ENCODE measurements at regions not wholly inside any gene's neighbourhood (a gene's known extent, or its start where the extent isn't known, plus 50 kb on each side); places are given as distances from the start of the nearest gene placed in this dataset.
"Not testable (repeated sequence)": the region's sequence is repeated elsewhere in the genome, so short reads cannot be mapped to it uniquely, and the experiment has no call there.

DNA sequence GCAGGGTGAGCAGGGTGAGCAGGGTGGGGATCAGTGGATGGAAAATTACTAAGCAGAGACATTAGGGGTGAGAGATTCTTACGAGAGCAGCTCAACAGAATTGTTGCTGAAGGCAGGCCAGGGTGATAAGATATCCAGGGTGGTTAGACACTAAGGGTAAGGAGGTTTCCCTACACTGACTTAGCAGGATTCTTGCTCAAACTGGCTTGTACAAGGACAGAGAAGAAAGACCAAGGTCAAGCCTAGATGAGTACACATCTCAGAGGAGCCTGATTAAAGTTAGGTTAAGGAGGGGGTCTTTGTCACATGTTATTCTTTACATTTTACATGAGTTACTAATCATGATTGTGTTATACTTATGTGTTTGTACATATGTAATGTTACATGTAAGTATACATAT is 262.8 kb upstream of the FANCL start:
- DNase-seq: no peak

DNA sequence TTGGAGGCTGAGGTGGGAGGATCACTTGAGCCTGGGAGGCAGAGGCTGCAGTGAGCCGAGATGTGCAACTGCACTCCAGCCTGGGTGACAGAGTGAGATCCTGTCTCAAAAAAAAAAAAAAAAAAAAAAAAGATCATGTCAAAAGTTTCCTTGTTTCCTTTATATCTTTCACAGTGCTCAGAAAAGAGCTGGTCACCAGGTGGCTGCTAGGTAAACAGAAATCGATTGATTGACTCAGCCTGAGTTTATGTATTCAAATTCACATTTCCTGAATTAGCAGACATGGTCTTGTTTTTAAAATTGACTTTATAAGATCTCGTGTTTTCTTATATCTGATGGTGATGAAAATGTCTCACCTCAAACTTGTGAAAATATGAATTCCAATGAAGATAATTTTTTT is 261.8 kb upstream of the FANCL start:
- DNase-seq: no peak

GRCh38 chr2:58501371-58502160 is 260.4 kb upstream of the FANCL start:
- DNase-seq: no peak

- DNase-seq: no peak
Observed at GRCh38 chr2:58497168-58497567, 256.0 kb upstream of the FANCL start.

DNA sequence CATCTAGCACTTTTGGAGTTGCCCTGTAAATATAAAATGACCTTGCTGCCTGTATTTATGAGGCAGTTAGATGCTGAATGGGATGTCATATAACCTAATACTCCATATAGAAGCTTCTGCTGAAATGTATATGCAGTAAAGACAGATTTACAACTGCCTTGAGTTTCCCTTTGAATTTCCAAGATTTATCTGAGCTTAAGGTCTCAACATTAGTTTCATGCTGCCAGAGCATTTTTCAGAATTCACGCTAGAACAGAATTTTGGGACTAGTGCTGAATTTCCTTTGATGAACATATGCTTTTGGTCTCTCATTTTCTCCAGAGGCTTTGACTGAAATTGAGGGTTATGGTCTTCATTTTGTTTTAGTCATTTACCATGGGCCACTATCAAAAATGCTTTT is 254.7 kb upstream of the FANCL start:
- no peak for DNase-seq

- no peak for DNase-seq
Observed at GRCh38 chr2:58494071-58494501, 253.0 kb upstream of the FANCL start.

GRCh38 chr2:58484629-58485028 is 243.5 kb upstream of the FANCL start:
- no peak for DNase-seq

DNA sequence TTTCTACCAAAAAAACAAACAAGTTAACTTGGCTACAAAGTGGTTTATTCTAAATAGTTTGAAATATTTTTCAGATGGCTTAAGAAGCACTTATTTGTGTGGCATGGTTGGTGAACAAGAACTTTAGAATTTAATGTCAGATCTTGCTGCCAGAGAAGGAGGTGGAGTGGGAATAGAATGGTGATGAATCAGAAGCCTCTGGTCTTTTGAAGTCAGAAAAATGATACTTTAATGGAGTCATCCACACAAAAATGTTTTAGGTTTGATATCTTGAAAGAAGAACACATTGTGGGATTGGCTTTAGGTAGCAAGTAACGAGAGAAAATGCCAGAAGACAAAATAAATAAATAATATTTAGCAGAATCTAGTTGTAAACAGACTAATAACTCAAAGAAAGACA is 243.1 kb upstream of the FANCL start:
- DNase-seq: no peak

GRCh38 chr2:58483307-58483706 is 242.2 kb upstream of the FANCL start:
- DNase-seq: no peak

GRCh38 chr2:58481670-58482069 is 240.5 kb upstream of the FANCL start:
- no peak for DNase-seq

DNA sequence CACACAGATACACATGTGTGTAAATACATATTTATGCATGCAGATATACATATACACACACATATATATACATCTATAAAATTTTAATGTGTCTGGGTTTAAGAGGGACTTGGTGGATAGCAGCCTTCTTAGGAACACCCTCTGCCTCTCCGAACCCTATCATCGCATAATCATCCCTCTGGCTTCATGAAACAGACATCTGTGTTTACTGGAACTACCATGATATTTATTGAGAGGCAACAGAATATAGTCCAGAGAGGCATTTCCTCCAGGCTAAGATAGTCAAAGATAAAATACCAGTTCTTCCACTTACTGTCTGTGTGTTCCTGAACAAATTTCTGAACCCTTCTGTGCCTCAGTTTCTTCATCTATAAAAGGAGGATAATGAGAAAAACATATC is 239.0 kb upstream of the FANCL start:
- DNase-seq: no peak

GRCh38 chr2:58479535-58480140 is 238.5 kb upstream of the FANCL start:
- no peak for DNase-seq

DNA sequence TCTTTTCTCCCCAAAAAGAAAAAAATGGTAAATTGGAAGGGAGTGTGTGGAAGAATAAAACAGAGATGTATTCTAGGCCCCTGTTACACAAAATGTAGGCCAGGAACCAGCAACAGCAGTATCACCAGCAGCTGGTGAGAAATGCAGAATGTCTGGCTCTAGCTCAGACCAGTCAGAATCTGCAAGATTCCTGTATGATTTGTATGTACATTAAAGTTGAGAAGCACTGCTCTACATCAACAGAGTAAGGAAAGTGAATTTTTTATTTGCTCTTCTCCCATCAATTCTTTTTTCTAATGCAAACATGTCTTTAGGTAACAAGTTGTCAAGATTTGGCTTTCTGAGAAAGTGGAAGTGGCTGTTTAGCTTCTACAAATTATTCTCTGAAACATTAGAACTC is 235.4 kb upstream of the FANCL start:
- no peak for DNase-seq

GRCh38 chr2:58475756-58476155 is 234.6 kb upstream of the FANCL start:
- DNase-seq: no peak

- DNase-seq: no peak
Observed at GRCh38 chr2:58473165-58473564, 232.0 kb upstream of the FANCL start.

GRCh38 chr2:58466804-58467203 is 225.7 kb upstream of the FANCL start:
- DNase-seq: no peak

DNA sequence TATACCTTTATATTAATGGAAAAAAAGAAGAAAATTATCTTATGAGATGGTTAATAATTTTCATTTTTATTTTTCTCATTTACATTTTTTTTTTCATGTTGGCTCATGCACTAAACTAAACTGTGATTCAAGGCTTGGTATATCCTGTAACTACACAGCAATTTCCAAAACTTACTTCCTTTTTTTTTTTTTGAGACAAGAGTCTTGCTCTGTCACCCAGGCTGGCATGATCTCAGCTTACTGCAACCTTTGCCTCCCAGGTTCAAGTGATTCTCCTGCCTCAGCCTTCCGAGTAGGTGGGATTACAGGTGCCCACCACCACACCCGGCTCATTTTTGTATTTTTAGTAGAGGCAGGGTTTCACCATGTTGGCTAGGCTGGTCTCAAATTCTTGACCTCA is 224.9 kb upstream of the FANCL start:
- DNase-seq: not testable (repeated sequence)

DNA sequence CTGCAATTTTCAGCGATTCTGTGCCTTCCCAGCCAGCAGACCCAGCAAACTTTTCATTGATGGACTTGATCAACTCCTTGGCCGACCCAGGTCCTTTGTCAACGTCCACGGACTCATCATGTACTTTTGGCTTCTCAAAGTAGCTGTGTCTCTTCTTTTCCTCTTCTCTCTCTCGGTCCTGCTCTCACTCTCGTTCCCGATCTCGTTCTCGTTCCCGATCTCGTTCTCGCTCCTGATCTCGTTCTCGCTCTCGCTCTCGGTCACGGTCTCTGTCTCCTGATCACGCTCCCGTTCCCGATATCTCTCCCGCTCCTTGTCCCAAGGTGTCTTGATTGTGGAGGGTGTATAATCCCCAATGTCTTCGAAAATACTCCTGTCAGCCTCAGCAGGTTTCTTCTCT is 219.5 kb upstream of the FANCL start:
- no peak for DNase-seq

- no peak for DNase-seq
Observed at GRCh38 chr2:58449286-58450010, 208.3 kb upstream of the FANCL start.

GRCh38 chr2:58448845-58449244 is 207.7 kb upstream of the FANCL start:
- DNase-seq: no peak

DNA sequence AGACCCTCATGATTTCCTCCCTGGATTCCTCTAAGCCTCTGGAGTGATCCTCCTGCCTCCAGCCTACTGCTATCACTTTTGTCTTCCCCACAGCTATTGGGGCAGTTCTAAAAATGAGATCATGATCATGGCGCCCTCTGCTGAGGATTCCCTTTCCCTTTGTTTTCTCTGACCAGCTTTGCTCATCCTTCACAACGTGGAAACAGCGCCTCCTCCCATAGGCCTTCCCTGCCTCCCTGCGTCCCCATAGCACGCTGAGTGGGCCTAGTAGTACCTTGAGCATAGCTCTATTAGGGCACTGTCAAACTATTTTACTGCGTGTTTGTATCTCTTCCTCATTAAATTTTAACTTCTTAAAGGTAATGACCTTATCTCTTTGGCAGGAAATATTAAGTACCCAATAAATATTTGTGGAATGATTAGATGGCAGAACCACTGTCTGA is 207.0 kb upstream of the FANCL start:
- no peak for DNase-seq

GRCh38 chr2:58447586-58447985 is 206.5 kb upstream of the FANCL start:
- no peak for DNase-seq

DNA sequence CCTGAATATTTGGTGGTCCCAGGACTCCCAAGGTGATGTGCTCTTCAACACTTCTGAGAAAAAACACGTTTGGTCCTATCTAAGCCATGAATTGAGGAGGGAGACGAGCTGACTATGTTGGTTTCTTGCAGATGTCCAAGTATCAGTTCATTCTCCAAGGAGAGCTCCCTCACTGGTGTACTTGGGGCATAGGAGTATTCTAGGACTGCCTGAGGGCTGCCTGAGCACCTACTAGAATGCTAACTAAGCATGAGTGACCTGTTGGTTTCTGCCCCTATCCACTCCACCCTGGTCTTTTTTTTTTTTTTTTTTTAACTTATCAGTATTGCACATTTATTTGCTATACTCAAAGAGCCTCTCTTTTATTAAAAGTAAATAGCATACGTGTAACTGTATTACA is 200.5 kb upstream of the FANCL start:
- DNase-seq: no peak

GRCh38 chr2:58436872-58437271 is 195.7 kb upstream of the FANCL start:
- no peak for DNase-seq

All from activated T-cell treated with anti-CD3 and anti-CD28 coated beads for 4 hours (primary cell).